ENCODE measurements at regions not wholly inside any gene's neighbourhood (a gene's known extent, or its start where the extent isn't known, plus 50 kb on each side); places are given as distances from the start of the nearest gene placed in this dataset.

DNA sequence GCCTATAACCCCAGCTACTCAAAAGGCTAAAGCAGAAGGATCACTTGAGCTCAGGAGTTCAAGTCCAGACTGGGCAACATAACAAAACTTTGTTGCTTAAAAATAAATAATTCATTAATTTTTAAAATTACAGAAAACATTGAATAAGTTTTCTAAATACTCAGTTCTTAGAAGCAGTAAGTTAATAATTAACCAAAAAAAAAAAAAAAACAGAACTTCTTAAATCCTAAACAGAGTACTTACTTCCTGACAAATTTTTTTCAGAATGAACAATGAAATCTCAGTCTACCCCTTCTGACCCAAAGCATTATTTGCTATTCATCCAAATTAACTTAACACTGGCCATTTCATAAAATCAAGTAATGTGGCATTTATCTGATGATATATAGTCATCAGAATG, 65.4 kb upstream of the ARHGAP32 start:
- no peaks in the 10 kb centered on the region for H3K27me3 ChIP-seq (replicated peaks; ENCODE audit: control insufficient read depth, insufficient read depth, low read length, poor library complexity, severe bottlenecking)
- no peak for DNase-seq

GRCh38 chr11:129252621-129253020, 60.5 kb upstream of the ARHGAP32 start:
- Histone ChIP-seq H3K27me3 (replicated peaks; ENCODE audit: control insufficient read depth, insufficient read depth, low read length, poor library complexity, severe bottlenecking) (no peaks in the 10 kb centered on the region), H3K9me3 (ENCODE audit: control insufficient read depth, low read length) (no peaks in the 10 kb centered on the region), H3K4me3 (ENCODE audit: insufficient read depth, low read depth, low read length, poor library complexity, severe bottlenecking) (no peak overlapping the region), H3K4me1 (ENCODE audit: control insufficient read depth, insufficient read depth, low read length, poor library complexity, severe bottlenecking) (no peaks in the 10 kb centered on the region), H3K27ac (ENCODE audit: insufficient read depth, low read length, poor library complexity, severe bottlenecking) (no peak overlapping the region), H3K36me3 (ENCODE audit: control insufficient read depth, insufficient read depth, low read length) (no peaks in the 10 kb centered on the region)
- DNase-seq, result no peak

More for the DNA sequence above, 65.4 kb upstream of the ARHGAP32 start:
- Histone ChIP-seq H3K36me3 (ENCODE audit: control insufficient read depth, insufficient read depth, low read length) (no peaks in the 10 kb centered on the region), H3K4me3 (ENCODE audit: insufficient read depth, low read depth, low read length, poor library complexity, severe bottlenecking) (no peak overlapping the region), H3K27ac (ENCODE audit: insufficient read depth, low read length, poor library complexity, severe bottlenecking) (no peak overlapping the region), H3K4me1 (ENCODE audit: control insufficient read depth, insufficient read depth, low read length, poor library complexity, severe bottlenecking) (no peaks in the 10 kb centered on the region), H3K9me3 (ENCODE audit: control insufficient read depth, low read length) (no peaks in the 10 kb centered on the region)

- no peak for DNase-seq
- Histone ChIP-seq H3K27me3 (replicated peaks; ENCODE audit: control insufficient read depth, insufficient read depth, low read length, poor library complexity, severe bottlenecking) (no peaks in the 10 kb centered on the region), H3K9me3 (ENCODE audit: control insufficient read depth, low read length) (no peaks in the 10 kb centered on the region), H3K36me3 (ENCODE audit: control insufficient read depth, insufficient read depth, low read length) (no peaks in the 10 kb centered on the region), H3K4me1 (ENCODE audit: control insufficient read depth, insufficient read depth, low read length, poor library complexity, severe bottlenecking) (no peaks in the 10 kb centered on the region), H3K27ac (ENCODE audit: insufficient read depth, low read length, poor library complexity, severe bottlenecking) (no peak overlapping the region), H3K4me3 (ENCODE audit: insufficient read depth, low read depth, low read length, poor library complexity, severe bottlenecking) (no peak overlapping the region)
Observed at GRCh38 chr11:129251067-129251466, 58.9 kb upstream of the ARHGAP32 start.

DNA sequence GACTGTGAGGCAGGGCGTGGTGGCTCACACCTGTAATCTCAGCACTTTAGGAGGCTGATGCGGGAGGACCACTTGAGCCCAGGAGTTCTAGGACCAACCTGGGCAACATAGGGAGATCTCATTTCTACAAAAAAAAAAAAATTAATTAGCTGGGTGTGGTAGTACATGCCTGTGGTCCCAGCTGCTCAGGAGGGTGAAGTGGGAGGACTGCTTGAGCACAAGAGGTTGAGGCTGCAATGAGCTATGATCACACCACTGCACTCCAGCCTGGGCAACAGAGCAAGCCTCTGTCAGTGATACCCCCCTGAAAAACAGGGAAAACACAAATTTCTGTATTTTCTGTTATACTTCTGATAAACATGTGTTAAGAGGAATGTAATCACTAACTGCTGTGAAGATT, 57.8 kb upstream of the ARHGAP32 start:
- no peaks in the 10 kb centered on the region for H3K4me1 ChIP-seq (ENCODE audit: control insufficient read depth, insufficient read depth, low read length, poor library complexity, severe bottlenecking)
- H3K36me3 ChIP-seq (ENCODE audit: control insufficient read depth, insufficient read depth, low read length), result no peaks in the 10 kb centered on the region
- no peaks in the 10 kb centered on the region for H3K9me3 ChIP-seq (ENCODE audit: control insufficient read depth, low read length)
- no peak overlapping the region for H3K4me3 ChIP-seq (ENCODE audit: insufficient read depth, low read depth, low read length, poor library complexity, severe bottlenecking)
- no peaks in the 10 kb centered on the region for H3K27me3 ChIP-seq (replicated peaks; ENCODE audit: control insufficient read depth, insufficient read depth, low read length, poor library complexity, severe bottlenecking)
- no peak overlapping the region for H3K27ac ChIP-seq (ENCODE audit: insufficient read depth, low read length, poor library complexity, severe bottlenecking)
- DNase-seq, result no peak

GRCh38 chr11:129249351-129249750, 57.2 kb upstream of the ARHGAP32 start:
- DNase-seq, result no peak
- no peaks in the 10 kb centered on the region for H3K36me3 ChIP-seq (ENCODE audit: control insufficient read depth, insufficient read depth, low read length)
- H3K27ac ChIP-seq (ENCODE audit: insufficient read depth, low read length, poor library complexity, severe bottlenecking), result no peak overlapping the region
- no peaks in the 10 kb centered on the region for H3K4me1 ChIP-seq (ENCODE audit: control insufficient read depth, insufficient read depth, low read length, poor library complexity, severe bottlenecking)
- H3K9me3 ChIP-seq (ENCODE audit: control insufficient read depth, low read length), result no peaks in the 10 kb centered on the region
- no peaks in the 10 kb centered on the region for H3K27me3 ChIP-seq (replicated peaks; ENCODE audit: control insufficient read depth, insufficient read depth, low read length, poor library complexity, severe bottlenecking)
- no peak overlapping the region for H3K4me3 ChIP-seq (ENCODE audit: insufficient read depth, low read depth, low read length, poor library complexity, severe bottlenecking)

GRCh38 chr11:129248618-129249017, 56.5 kb upstream of the ARHGAP32 start:
- H3K9me3 ChIP-seq (ENCODE audit: control insufficient read depth, low read length), result no peaks in the 10 kb centered on the region
- no peaks in the 10 kb centered on the region for H3K4me1 ChIP-seq (ENCODE audit: control insufficient read depth, insufficient read depth, low read length, poor library complexity, severe bottlenecking)
- no peak for DNase-seq
- no peak overlapping the region for H3K27ac ChIP-seq (ENCODE audit: insufficient read depth, low read length, poor library complexity, severe bottlenecking)
- H3K4me3 ChIP-seq (ENCODE audit: insufficient read depth, low read depth, low read length, poor library complexity, severe bottlenecking), result no peak overlapping the region
- no peaks in the 10 kb centered on the region for H3K36me3 ChIP-seq (ENCODE audit: control insufficient read depth, insufficient read depth, low read length)
- H3K27me3 ChIP-seq (replicated peaks; ENCODE audit: control insufficient read depth, insufficient read depth, low read length, poor library complexity, severe bottlenecking), result no peaks in the 10 kb centered on the region

GRCh38 chr11:129247135-129247534, 55.0 kb upstream of the ARHGAP32 start:
- H3K4me1 ChIP-seq (ENCODE audit: control insufficient read depth, insufficient read depth, low read length, poor library complexity, severe bottlenecking), result no peaks in the 10 kb centered on the region
- no peak overlapping the region for H3K27ac ChIP-seq (ENCODE audit: insufficient read depth, low read length, poor library complexity, severe bottlenecking)
- H3K36me3 ChIP-seq (ENCODE audit: control insufficient read depth, insufficient read depth, low read length), result no peaks in the 10 kb centered on the region
- no peak overlapping the region for H3K4me3 ChIP-seq (ENCODE audit: insufficient read depth, low read depth, low read length, poor library complexity, severe bottlenecking)
- H3K9me3 ChIP-seq (ENCODE audit: control insufficient read depth, low read length), result no peaks in the 10 kb centered on the region
- DNase-seq, result no peak
- H3K27me3 ChIP-seq (replicated peaks; ENCODE audit: control insufficient read depth, insufficient read depth, low read length, poor library complexity, severe bottlenecking), result no peaks in the 10 kb centered on the region

DNA sequence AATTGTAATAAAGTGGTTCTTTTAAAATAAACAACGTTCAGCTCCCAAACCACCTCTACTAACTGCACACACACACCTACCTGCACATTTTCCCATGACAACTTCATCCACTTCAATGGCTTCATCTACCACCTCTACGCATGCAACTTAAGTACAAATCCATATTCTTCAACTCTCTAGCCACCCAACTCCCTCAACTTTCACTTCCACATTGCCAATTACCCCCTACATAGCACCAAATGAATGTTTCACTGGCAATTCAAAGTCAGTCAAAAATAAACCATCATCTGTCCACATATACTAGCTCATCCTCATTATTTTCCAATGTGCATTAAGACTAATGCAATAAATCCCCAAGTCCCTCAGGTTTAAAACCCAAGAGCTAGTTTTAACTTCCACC, 50.7 kb upstream of the ARHGAP32 start:
- Histone ChIP-seq H3K36me3 (ENCODE audit: control insufficient read depth, insufficient read depth, low read length) (no peaks in the 10 kb centered on the region), H3K4me3 (ENCODE audit: insufficient read depth, low read depth, low read length, poor library complexity, severe bottlenecking) (no peak overlapping the region), H3K27ac (ENCODE audit: insufficient read depth, low read length, poor library complexity, severe bottlenecking) (no peak overlapping the region), H3K4me1 (ENCODE audit: control insufficient read depth, insufficient read depth, low read length, poor library complexity, severe bottlenecking) (no peaks in the 10 kb centered on the region), H3K9me3 (ENCODE audit: control insufficient read depth, low read length) (no peaks in the 10 kb centered on the region), H3K27me3 (replicated peaks; ENCODE audit: control insufficient read depth, insufficient read depth, low read length, poor library complexity, severe bottlenecking) (no peaks in the 10 kb centered on the region)
- no peak for DNase-seq

Data from effector memory CD4-positive, alpha-beta T cell (primary cell).